PC-9 (cell line): ENCODE measurements at regions not wholly inside any gene's neighbourhood (a gene's known extent, or its start where the extent isn't known, plus 50 kb on each side); places are given as distances from the start of the nearest gene placed in this dataset.

ENCODE experiments used
- BruUV-seq: library from RNA; stranded (reverse); fragments of 400-500 nt; replicated peaks from 2 replicates; lab custom pipeline; 2021; lab: Mats Ljungman, UMichigan
- CTCF ChIA-PET: fragments of 300-600 bp; sonication (Branson Sonifier 250); formaldehyde crosslinking; loops from one replicate; lab custom pipeline; 2022; ENCODE audit warnings: antibody characterized with exemption; lab: Charles Lee
- POLR2A ChIA-PET: fragments of 300-600 bp; sonication (Branson Sonifier 250); formaldehyde crosslinking; loops from one replicate; lab custom pipeline; 2022; ENCODE audit warnings: antibody characterized with exemption; ENCODE audit not compliant: unreplicated experiment; lab: Charles Lee
- DNase-seq, 2 experiments: peaks; one replicate each; pipeline versions ENCODE4 v3.0.0 to v3.0.0-alpha.2; 2015 to 2022; ENCODE audit warnings: mixed read lengths in 1 of 2
- H2AFZ ChIP-seq: fragments of 200-600 bp; sonication (generic); 2 replicates; pipeline ENCODE4 v1.8.1; 2017; ENCODE audit warnings: antibody characterized with exemption
- H3F3A ChIP-seq: fragments of 200-600 bp; sonication (generic); 2 replicates; pipeline ENCODE4 v1.8.1; 2017; ENCODE audit warnings: antibody characterized with exemption, mild to moderate bottlenecking, low read depth; ENCODE audit not compliant: insufficient read depth
- H3K27ac ChIP-seq: fragments of 200-600 bp; sonication (generic); 2 replicates; pipeline ENCODE4 v1.6.1; 2016; ENCODE audit warnings: mixed run types
- H3K27me3 ChIP-seq: fragments of 200-600 bp; sonication (generic); 2 replicates; pipeline ENCODE4 v1.6.1; 2016; ENCODE audit warnings: low read depth, mixed run types; ENCODE audit not compliant: insufficient read depth
- H3K36me3 ChIP-seq: fragments of 200-600 bp; sonication (generic); 2 replicates; pipeline ENCODE4 v1.6.1; 2016; ENCODE audit warnings: low read depth, mixed run types
- H3K4me1 ChIP-seq: fragments of 200-600 bp; sonication (generic); replicated peaks from 2 replicates; pipeline ENCODE4 v1.6.1; 2016; ENCODE audit warnings: mixed run types; ENCODE audit not compliant: insufficient read depth
- H3K4me2 ChIP-seq: fragments of 200-600 bp; sonication (generic); 2 replicates; pipeline ENCODE4 v1.6.1; 2017; ENCODE audit warnings: mixed run types
- H3K4me3 ChIP-seq: fragments of 200-600 bp; sonication (generic); 2 replicates; pipeline ENCODE4 v1.6.1; 2016; ENCODE audit warnings: mixed run types
- H3K79me2 ChIP-seq: fragments of 200-600 bp; sonication (generic); 2 replicates; pipeline ENCODE4 v1.6.1; 2017; ENCODE audit warnings: low read depth, mixed run types
- H3K9me2 ChIP-seq: fragments of 200-600 bp; sonication (generic); 2 replicates; pipeline ENCODE4 v1.8.1; 2017; ENCODE audit warnings: mild to moderate bottlenecking; ENCODE audit not compliant: insufficient read depth
- H3K9me3 ChIP-seq: fragments of 200-600 bp; sonication (generic); 2 replicates; pipeline ENCODE4 v1.8.1; 2016; ENCODE audit warnings: low read depth; ENCODE audit not compliant: insufficient read depth
- H4K20me1 ChIP-seq: fragments of 200-600 bp; sonication (generic); 2 replicates; pipeline ENCODE4 v1.8.1; 2017; ENCODE audit not compliant: insufficient read depth
- EZH2 ChIP-seq: fragments of 200-600 bp; sonication (generic); IDR thresholded peaks from 2 replicates; pipeline ENCODE4 v1.8.0; 2017; ENCODE audit warnings: antibody characterized with exemption, low read depth
- intact Hi-C: fragments of 100-400 bp; cut with micrococcal nuclease; formaldehyde crosslinking; loops from one replicate; pipeline ENCODE4 v1.10.0; 2022; ENCODE audit not compliant: unreplicated experiment
- TF ChIP-seq, protein P1 (sequence below): fragments of 200-600 bp; sonication (generic); conservative IDR thresholded peaks from 2 replicates; pipeline ENCODE4 v1.6.1; 2017; ENCODE audit warnings: mixed run types, antibody characterized with exemption, mild to moderate bottlenecking, moderate library complexity

DNA sequence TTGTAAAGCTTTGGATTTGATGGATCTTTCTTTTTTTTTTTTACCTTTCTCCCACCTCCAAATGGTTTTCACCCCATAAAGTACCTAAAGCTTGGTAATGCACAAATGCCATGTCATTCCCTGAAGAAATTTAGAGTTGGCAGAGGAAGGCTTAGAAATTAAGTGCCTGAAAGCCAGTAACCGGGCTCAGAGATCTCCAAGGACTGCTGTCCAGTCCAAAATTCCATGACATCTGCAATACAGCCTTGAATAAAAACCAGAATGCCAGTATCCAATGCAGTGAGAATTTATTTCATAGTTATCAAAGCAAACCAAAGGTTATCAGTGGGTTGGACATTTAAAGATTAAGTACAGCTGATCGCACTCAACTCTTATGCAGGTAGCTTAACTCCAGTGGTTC is 209.9 kb upstream of the RBBP8 start:
- H3K4me2 ChIP-seq, result no peak overlapping the region
- no TSS peak for BruUV-seq
- no peaks in the 10 kb centered on the region for H3K36me3 ChIP-seq
- no peaks in the 10 kb centered on the region for H3K9me2 ChIP-seq
- CTCF ChIA-PET, result no interaction called here
- no peak for DNase-seq
- H3K4me1 ChIP-seq, result no peaks in the 10 kb centered on the region
- H4K20me1 ChIP-seq, result no peaks in the 10 kb centered on the region
- no peaks in the 10 kb centered on the region for H3F3A ChIP-seq
- no peaks in the 10 kb centered on the region for H3K27me3 ChIP-seq
- H2AFZ ChIP-seq, result no peak overlapping the region
- TF ChIP-seq EZH2, result no peak
- TF ChIP-seq, protein P1, sequence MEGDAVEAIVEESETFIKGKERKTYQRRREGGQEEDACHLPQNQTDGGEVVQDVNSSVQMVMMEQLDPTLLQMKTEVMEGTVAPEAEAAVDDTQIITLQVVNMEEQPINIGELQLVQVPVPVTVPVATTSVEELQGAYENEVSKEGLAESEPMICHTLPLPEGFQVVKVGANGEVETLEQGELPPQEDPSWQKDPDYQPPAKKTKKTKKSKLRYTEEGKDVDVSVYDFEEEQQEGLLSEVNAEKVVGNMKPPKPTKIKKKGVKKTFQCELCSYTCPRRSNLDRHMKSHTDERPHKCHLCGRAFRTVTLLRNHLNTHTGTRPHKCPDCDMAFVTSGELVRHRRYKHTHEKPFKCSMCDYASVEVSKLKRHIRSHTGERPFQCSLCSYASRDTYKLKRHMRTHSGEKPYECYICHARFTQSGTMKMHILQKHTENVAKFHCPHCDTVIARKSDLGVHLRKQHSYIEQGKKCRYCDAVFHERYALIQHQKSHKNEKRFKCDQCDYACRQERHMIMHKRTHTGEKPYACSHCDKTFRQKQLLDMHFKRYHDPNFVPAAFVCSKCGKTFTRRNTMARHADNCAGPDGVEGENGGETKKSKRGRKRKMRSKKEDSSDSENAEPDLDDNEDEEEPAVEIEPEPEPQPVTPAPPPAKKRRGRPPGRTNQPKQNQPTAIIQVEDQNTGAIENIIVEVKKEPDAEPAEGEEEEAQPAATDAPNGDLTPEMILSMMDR, result no peak
- no peak overlapping the region for H3K4me3 ChIP-seq
- H3K9me3 ChIP-seq, result no peaks in the 10 kb centered on the region
- intact Hi-C loops, result no loop called here
- H3K79me2 ChIP-seq, result no peaks in the 10 kb centered on the region
- POLR2A ChIA-PET, result interaction anchor here (0.6 kb wide), 1 partner anchor 640 kb away, joined by 3 read pairs; no protein-coding TSS in a partner anchor
- no peak overlapping the region for H3K27ac ChIP-seq

DNA sequence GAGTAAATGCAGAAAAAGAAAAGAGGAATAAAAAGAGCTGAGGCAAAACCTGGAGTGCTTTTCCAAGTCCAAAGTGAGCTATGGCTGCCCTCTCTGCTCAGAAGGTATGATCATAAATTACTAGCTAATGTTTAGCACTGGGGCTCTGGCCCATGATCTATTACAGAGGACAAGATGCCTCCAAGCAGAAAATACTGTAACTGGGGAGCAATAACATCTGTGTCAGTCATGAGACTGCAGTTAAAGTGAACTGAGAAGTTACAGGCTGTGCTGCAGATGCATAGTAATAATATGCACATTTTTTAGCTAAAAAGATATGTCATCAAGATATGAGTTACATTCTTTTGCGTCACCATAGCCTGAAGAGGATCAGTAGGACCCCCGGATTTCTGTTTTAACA is 209.4 kb upstream of the RBBP8 start:
- POLR2A ChIA-PET, result interaction anchor here (0.6 kb wide), 1 partner anchor 639 kb away, joined by 3 read pairs; no protein-coding TSS in a partner anchor

DNA sequence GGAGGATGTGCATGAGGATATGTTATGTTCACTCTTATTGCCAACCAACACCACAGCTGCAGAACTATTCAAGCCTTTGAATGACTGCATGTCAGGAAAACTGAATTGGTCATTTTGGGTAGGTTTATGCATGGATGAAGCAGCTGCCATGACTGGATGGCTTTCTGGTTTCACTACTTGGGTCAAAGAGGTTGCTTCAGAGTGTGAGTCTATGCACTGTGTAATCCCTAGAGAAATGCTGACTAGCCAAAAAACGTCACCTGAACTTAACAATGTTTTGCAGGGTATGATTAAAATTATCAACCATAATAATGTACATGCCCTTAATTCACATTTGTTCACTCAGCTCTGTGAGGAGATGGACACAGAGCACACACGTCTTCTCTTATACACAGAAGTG is 206.7 kb upstream of the RBBP8 start:
- ChIA-PET CTCF (no interaction called here), POLR2A (interaction anchor here (0.7 kb wide), 1 partner anchor 253 kb away, joined by 3 read pairs; no protein-coding TSS in a partner anchor)
- no peak overlapping the region for H3K4me2 ChIP-seq
- H3K4me1 ChIP-seq, result no peaks in the 10 kb centered on the region
- H4K20me1 ChIP-seq, result no peaks in the 10 kb centered on the region
- H3K79me2 ChIP-seq, result no peaks in the 10 kb centered on the region
- intact Hi-C loops, result no loop called here
- no peak overlapping the region for H3K4me3 ChIP-seq
- BruUV-seq, result no TSS peak
- TF ChIP-seq EZH2, result no peak
- TF ChIP-seq, protein P1, result no peak
- H3K9me3 ChIP-seq, result no peaks in the 10 kb centered on the region
- no peaks in the 10 kb centered on the region for H3K9me2 ChIP-seq
- DNase-seq, result no peak
- no peak overlapping the region for H3K27ac ChIP-seq
- H3K36me3 ChIP-seq, result no peaks in the 10 kb centered on the region
- no peak overlapping the region for H2AFZ ChIP-seq
- H3F3A ChIP-seq, result no peaks in the 10 kb centered on the region
- H3K27me3 ChIP-seq, result no peaks in the 10 kb centered on the region

More for the DNA sequence above, 209.4 kb upstream of the RBBP8 start:
- TF ChIP-seq EZH2, result no peak
- TF ChIP-seq, protein P1, result no peak
- Histone ChIP-seq H3K9me3 (no peaks in the 10 kb centered on the region), H4K20me1 (no peaks in the 10 kb centered on the region), H3K9me2 (no peaks in the 10 kb centered on the region), H3K27me3 (no peaks in the 10 kb centered on the region), H3F3A (no peaks in the 10 kb centered on the region), H3K36me3 (no peaks in the 10 kb centered on the region), H3K4me1 (no peaks in the 10 kb centered on the region), H3K4me2 (no peak overlapping the region), H3K4me3 (no peak overlapping the region), H3K79me2 (no peaks in the 10 kb centered on the region), H2AFZ (no peak overlapping the region), H3K27ac (no peak overlapping the region)
- intact Hi-C loops, result no loop called here
- DNase-seq, result no peak
- CTCF ChIA-PET, result no interaction called here
- BruUV-seq, result no TSS peak
